BJ (cell line): ENCODE measurements at regions not wholly inside any gene's neighbourhood (a gene's known extent, or its start where the extent isn't known, plus 50 kb on each side); places are given as distances from the start of the nearest gene placed in this dataset.
A peak's percentile ranks its signal among the peaks of the same experiment; 100 is the strongest.

ENCODE experiments used
- CTCF ChIA-PET: fragments of 350-600 bp; formaldehyde crosslinking; extraction: SDS; loops from one replicate; lab custom pipeline; 2021; ENCODE audit warnings: antibody characterized with exemption, inconsistent platforms; lab: Yijun Ruan, JAX
- POLR2A ChIA-PET: fragments of 300-600 bp; sonication (Branson Sonifier 250); formaldehyde crosslinking; extraction: SDS; loops from one replicate; lab custom pipeline; 2021; ENCODE audit warnings: antibody characterized with exemption; lab: Charles Lee
- DNase-seq: peaks from one replicate; pipeline ENCODE4 v3.0.0-alpha.2; 2011; ENCODE audit warnings: low read depth
- H3K27me3 ChIP-seq: 2 replicates; pipeline ENCODE4 v1.6.0; 2011; ENCODE audit warnings: low read length; ENCODE audit not compliant: control insufficient read depth, insufficient read depth
- H3K36me3 ChIP-seq: 2 replicates; pipeline ENCODE4 v1.5.1; 2011; ENCODE audit warnings: low read length; ENCODE audit not compliant: control insufficient read depth, insufficient read depth
- H3K4me3 ChIP-seq: 2 replicates; pipeline ENCODE4 v1.5.1; 2011; ENCODE audit warnings: low read depth, mild to moderate bottlenecking, control low read depth, low read length
- CTCF ChIP-seq: IDR thresholded peaks from 2 replicates; pipeline ENCODE4 v1.5.1; 2011; ENCODE audit warnings: low read depth, mild to moderate bottlenecking, control low read depth, inconsistent platforms, low read length, moderate library complexity; ENCODE audit not compliant: insufficient read depth

GRCh38 chr9:87378676-87379075, 119.0 kb upstream of the DAPK1 start:
- ChIA-PET CTCF (no interaction called here), POLR2A (no interaction called here)
- TF ChIP-seq CTCF, result no peak
- DNase-seq, result no peak
- Histone ChIP-seq H3K27me3 (no peaks in the 10 kb centered on the region), H3K36me3 (no peaks in the 10 kb centered on the region), H3K4me3 (no peak overlapping the region)

GRCh38 chr9:87379300-87379699, 118.4 kb upstream of the DAPK1 start:
- no peak for TF ChIP-seq CTCF
- ChIA-PET CTCF (no interaction called here), POLR2A (no interaction called here)
- no peak for DNase-seq
- H3K27me3 ChIP-seq, result no peaks in the 10 kb centered on the region
- H3K36me3 ChIP-seq, result no peaks in the 10 kb centered on the region
- H3K4me3 ChIP-seq, result no peak overlapping the region

GRCh38 chr9:87381050-87381711, 116.5 kb upstream of the DAPK1 start:
- DNase-seq, result peak; percentile 73

GRCh38 chr9:87381746-87382145, 115.9 kb upstream of the DAPK1 start:
- DNase-seq, result no peak
- POLR2A ChIA-PET, result interaction anchor here (0.7 to 1.0 kb wide), 3 partner anchors 14 to 832 kb away, joined by 3 to 4 read pairs (median 4); no protein-coding TSS in a partner anchor
- TF ChIP-seq CTCF, result no peak
- Histone ChIP-seq H3K4me3 (no peak overlapping the region), H3K36me3 (no peaks in the 10 kb centered on the region), H3K27me3 (no peaks in the 10 kb centered on the region)
- CTCF ChIA-PET, result no interaction called here

More at GRCh38 chr9:87381050-87381711, 116.5 kb upstream of the DAPK1 start:
- H3K4me3 ChIP-seq, result no peak overlapping the region
- TF ChIP-seq CTCF, result no peak
- H3K27me3 ChIP-seq, result no peaks in the 10 kb centered on the region
- CTCF ChIA-PET, result no interaction called here
- H3K36me3 ChIP-seq, result no peaks in the 10 kb centered on the region
- POLR2A ChIA-PET, result interaction anchor here (0.7 to 1.0 kb wide), 3 partner anchors 15 to 832 kb away, joined by 3 to 4 read pairs (median 4); no protein-coding TSS in a partner anchor

GRCh38 chr9:87382900-87383299, 114.8 kb upstream of the DAPK1 start:
- POLR2A ChIA-PET, result no interaction called here

More at GRCh38 chr9:87382900-87383299, 114.8 kb upstream of the DAPK1 start:
- Histone ChIP-seq H3K27me3 (no peaks in the 10 kb centered on the region), H3K36me3 (no peaks in the 10 kb centered on the region), H3K4me3 (no peak overlapping the region)
- CTCF ChIA-PET, result no interaction called here
- TF ChIP-seq CTCF, result no peak
- DNase-seq, result no peak
